Upper lobe of left lung (tissue), 4 donors: ENCODE measurements at regions not wholly inside any gene's neighbourhood (a gene's known extent, or its start where the extent isn't known, plus 50 kb on each side); places are given as distances from the start of the nearest gene placed in this dataset.

Experiments used
- EP300 ChIP-seq, 4 donors: sonication (generic); formaldehyde crosslinking; IDR thresholded peaks; one replicate each; pipeline ENCODE4 v1.5.1; 2017; ENCODE audit warnings: antibody characterized with exemption in 4 of 4, control low read depth in 2 of 4
- POLR2A ChIP-seq, 4 donors: fragments of 450-650 bp; IDR thresholded peaks; one replicate each; pipeline ENCODE4 v1.5.1; 2016 to 2017; ENCODE audit warnings: antibody characterized with exemption in 4 of 4, mild to moderate bottlenecking in 2 of 4
- POLR2AphosphoS5 ChIP-seq, 2 donors: sonication (generic); formaldehyde crosslinking; IDR thresholded peaks; one replicate each; pipeline ENCODE4 v1.5.1; 2017; ENCODE audit warnings: antibody characterized with exemption in 2 of 2
- TF ChIP-seq, protein P1 (sequence below), 6 experiments: fragments of 450-650 bp in 4 of 6; fragments of 200-600 bp in 2 of 6; sonication (generic) in 2 of 6; IDR thresholded peaks; one replicate each; pipeline ENCODE4 v1.5.1; 2016 to 2019; ENCODE audit warnings: antibody characterized with exemption in 6 of 6

GRCh38 chr18:77369644-77370043 is 120.0 kb downstream of the GALR1 start:
- TF ChIP-seq, protein P1, sequence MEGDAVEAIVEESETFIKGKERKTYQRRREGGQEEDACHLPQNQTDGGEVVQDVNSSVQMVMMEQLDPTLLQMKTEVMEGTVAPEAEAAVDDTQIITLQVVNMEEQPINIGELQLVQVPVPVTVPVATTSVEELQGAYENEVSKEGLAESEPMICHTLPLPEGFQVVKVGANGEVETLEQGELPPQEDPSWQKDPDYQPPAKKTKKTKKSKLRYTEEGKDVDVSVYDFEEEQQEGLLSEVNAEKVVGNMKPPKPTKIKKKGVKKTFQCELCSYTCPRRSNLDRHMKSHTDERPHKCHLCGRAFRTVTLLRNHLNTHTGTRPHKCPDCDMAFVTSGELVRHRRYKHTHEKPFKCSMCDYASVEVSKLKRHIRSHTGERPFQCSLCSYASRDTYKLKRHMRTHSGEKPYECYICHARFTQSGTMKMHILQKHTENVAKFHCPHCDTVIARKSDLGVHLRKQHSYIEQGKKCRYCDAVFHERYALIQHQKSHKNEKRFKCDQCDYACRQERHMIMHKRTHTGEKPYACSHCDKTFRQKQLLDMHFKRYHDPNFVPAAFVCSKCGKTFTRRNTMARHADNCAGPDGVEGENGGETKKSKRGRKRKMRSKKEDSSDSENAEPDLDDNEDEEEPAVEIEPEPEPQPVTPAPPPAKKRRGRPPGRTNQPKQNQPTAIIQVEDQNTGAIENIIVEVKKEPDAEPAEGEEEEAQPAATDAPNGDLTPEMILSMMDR (IDR thresholded peaks at IDR 0.05): no peak
- no peak for TF ChIP-seq POLR2A (IDR thresholded peaks at IDR 0.05)
- no peak for TF ChIP-seq POLR2AphosphoS5 (IDR thresholded peaks at IDR 0.05)
- no peak for TF ChIP-seq EP300 (IDR thresholded peaks at IDR 0.05)
